ENCODE measurements at regions not wholly inside any gene's neighbourhood (a gene's known extent, or its start where the extent isn't known, plus 50 kb on each side); places are given as distances from the start of the nearest gene placed in this dataset.

DNA sequence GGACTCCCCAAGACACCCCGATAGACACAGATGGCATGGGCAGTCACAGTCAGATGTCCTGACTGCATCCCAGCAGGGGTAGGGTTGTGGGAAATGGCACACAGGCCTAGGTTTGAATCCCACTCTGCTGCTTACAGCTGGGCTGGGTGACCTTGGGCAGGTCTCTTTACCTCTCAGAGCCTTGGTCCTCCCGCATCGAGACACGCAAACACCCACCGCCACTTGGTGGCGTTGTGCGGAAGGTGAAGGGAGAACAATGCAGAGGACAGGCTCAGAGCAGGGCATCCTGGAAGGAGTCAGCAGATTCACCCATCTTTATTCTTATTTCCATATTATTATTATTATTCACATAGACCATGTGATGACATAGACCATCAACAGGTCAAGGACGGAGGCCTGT is 140.5 kb downstream of the MIAT start:
- TF ChIP-seq, protein P1, sequence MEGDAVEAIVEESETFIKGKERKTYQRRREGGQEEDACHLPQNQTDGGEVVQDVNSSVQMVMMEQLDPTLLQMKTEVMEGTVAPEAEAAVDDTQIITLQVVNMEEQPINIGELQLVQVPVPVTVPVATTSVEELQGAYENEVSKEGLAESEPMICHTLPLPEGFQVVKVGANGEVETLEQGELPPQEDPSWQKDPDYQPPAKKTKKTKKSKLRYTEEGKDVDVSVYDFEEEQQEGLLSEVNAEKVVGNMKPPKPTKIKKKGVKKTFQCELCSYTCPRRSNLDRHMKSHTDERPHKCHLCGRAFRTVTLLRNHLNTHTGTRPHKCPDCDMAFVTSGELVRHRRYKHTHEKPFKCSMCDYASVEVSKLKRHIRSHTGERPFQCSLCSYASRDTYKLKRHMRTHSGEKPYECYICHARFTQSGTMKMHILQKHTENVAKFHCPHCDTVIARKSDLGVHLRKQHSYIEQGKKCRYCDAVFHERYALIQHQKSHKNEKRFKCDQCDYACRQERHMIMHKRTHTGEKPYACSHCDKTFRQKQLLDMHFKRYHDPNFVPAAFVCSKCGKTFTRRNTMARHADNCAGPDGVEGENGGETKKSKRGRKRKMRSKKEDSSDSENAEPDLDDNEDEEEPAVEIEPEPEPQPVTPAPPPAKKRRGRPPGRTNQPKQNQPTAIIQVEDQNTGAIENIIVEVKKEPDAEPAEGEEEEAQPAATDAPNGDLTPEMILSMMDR (IDR thresholded peaks at IDR 0.05) = no peak
- TF ChIP-seq POLR2A (IDR thresholded peaks at IDR 0.05) = no peak
- no peak for TF ChIP-seq EP300 (IDR thresholded peaks at IDR 0.05)

Measured in suprapubic skin (tissue), 3 donors.